H9 (cell line): ENCODE measurements at regions not wholly inside any gene's neighbourhood (a gene's known extent, or its start where the extent isn't known, plus 50 kb on each side); places are given as distances from the start of the nearest gene placed in this dataset.

Experiments
- DNase-seq: peaks from one replicate; pipeline ENCODE4 v3.0.0-alpha.2; 2017
- H2AFZ ChIP-seq: one replicate; pipeline ENCODE4 v1.6.1; 2013; ENCODE audit warnings: mild to moderate bottlenecking, low read length, control low read depth, moderate library complexity
- H2AK5ac ChIP-seq: 2 replicates; pipeline ENCODE4 v1.6.1; 2013; ENCODE audit warnings: low read length, control low read depth, mixed read lengths; ENCODE audit not compliant: insufficient read length
- H2BK120ac ChIP-seq: one replicate; pipeline ENCODE4 v1.6.1; 2013; ENCODE audit warnings: low read depth, mild to moderate bottlenecking, low read length, control low read depth, inconsistent platforms; ENCODE audit not compliant: poor library complexity, severe bottlenecking
- H2BK12ac ChIP-seq: 2 replicates; pipeline ENCODE4 v1.6.1; 2013; ENCODE audit warnings: low read length, control low read depth, mixed read lengths, low read depth; ENCODE audit not compliant: insufficient read length
- H2BK15ac ChIP-seq: 2 replicates; pipeline ENCODE4 v1.6.1; 2013; ENCODE audit warnings: low read depth, low read length, control low read depth
- H2BK20ac ChIP-seq: one replicate; pipeline ENCODE4 v1.6.1; 2013; ENCODE audit warnings: low read depth, mild to moderate bottlenecking, low read length, control low read depth, inconsistent platforms; ENCODE audit not compliant: poor library complexity, severe bottlenecking
- H2BK5ac ChIP-seq: 2 replicates; pipeline ENCODE4 v1.6.1; 2013; ENCODE audit warnings: low read length, control low read depth, mixed read lengths; ENCODE audit not compliant: insufficient read length
- H3K14ac ChIP-seq: 2 replicates; pipeline ENCODE4 v1.6.1; 2013; ENCODE audit warnings: low read length, control low read depth; ENCODE audit not compliant: insufficient read depth
- H3K18ac ChIP-seq: 2 replicates; pipeline ENCODE4 v1.6.1; 2013; ENCODE audit warnings: low read depth, mild to moderate bottlenecking, mixed read lengths, low read length, control low read depth; ENCODE audit not compliant: insufficient read length
- H3K23ac ChIP-seq: 2 replicates; pipeline ENCODE4 v1.6.1; 2013; ENCODE audit warnings: low read length, control low read depth, mixed read lengths, low read depth; ENCODE audit not compliant: insufficient read length
- H3K23me2 ChIP-seq: 2 replicates; pipeline ENCODE4 v1.6.1; 2013; ENCODE audit warnings: low read depth, mild to moderate bottlenecking, mixed read lengths, low read length, control low read depth; ENCODE audit not compliant: insufficient read length, poor library complexity, severe bottlenecking
- H3K27ac ChIP-seq: 2 replicates; pipeline ENCODE4 v1.5.1; 2013; ENCODE audit warnings: low read length, control low read depth, mixed read lengths, low read depth; ENCODE audit not compliant: insufficient read length
- H3K27me3 ChIP-seq: 2 replicates; pipeline ENCODE4 v1.6.1; 2013; ENCODE audit warnings: low read length, control low read depth, inconsistent platforms; ENCODE audit not compliant: insufficient read depth
- H3K4ac ChIP-seq: 2 replicates; pipeline ENCODE4 v1.6.1; 2013; ENCODE audit warnings: low read depth, mild to moderate bottlenecking, control low read depth, inconsistent platforms, low read length, moderate library complexity
- H3K4me1 ChIP-seq: 2 replicates; pipeline ENCODE4 v1.6.1; 2013; ENCODE audit warnings: low read length, control low read depth, inconsistent platforms; ENCODE audit not compliant: insufficient read depth
- H3K4me2 ChIP-seq: 2 replicates; pipeline ENCODE4 v1.6.1; 2013; ENCODE audit warnings: low read length, control low read depth, mixed read lengths; ENCODE audit not compliant: insufficient read length, insufficient read depth
- H3K56ac ChIP-seq: 2 replicates; pipeline ENCODE4 v1.6.1; 2013; ENCODE audit warnings: low read depth, mild to moderate bottlenecking, mixed read lengths, low read length, control low read depth; ENCODE audit not compliant: insufficient read length
- H3K79me1 ChIP-seq: 2 replicates; pipeline ENCODE4 v1.6.1; 2013; ENCODE audit warnings: low read depth, mild to moderate bottlenecking, moderate library complexity, low read length, control low read depth, inconsistent platforms; ENCODE audit not compliant: insufficient read depth, poor library complexity, severe bottlenecking
- H3K79me2 ChIP-seq: 2 replicates; pipeline ENCODE4 v1.6.1; 2013; ENCODE audit warnings: low read length, control low read depth, inconsistent platforms; ENCODE audit not compliant: insufficient read depth
- H3K9ac ChIP-seq: 2 replicates; pipeline ENCODE4 v1.6.1; 2013; ENCODE audit warnings: low read length, control low read depth, mixed read lengths; ENCODE audit not compliant: insufficient read length; ENCODE audit errors: extremely low read depth
- H3K9me3 ChIP-seq: one replicate; pipeline ENCODE4 v1.6.1; 2013; ENCODE audit warnings: low read depth, low read length, inconsistent platforms; ENCODE audit not compliant: control insufficient read depth
- H3T11ph ChIP-seq: one replicate; pipeline ENCODE4 v1.6.1; 2013; ENCODE audit warnings: mild to moderate bottlenecking, low read length, control low read depth, inconsistent platforms
- H4K20me1 ChIP-seq: one replicate; pipeline ENCODE4 v1.6.1; 2013; ENCODE audit not compliant: control insufficient read depth, insufficient read length, insufficient read depth
- H4K5ac ChIP-seq: 2 replicates; pipeline ENCODE4 v1.6.1; 2013; ENCODE audit warnings: low read depth, mild to moderate bottlenecking, mixed read lengths, low read length, control low read depth; ENCODE audit not compliant: insufficient read length
- H4K8ac ChIP-seq: replicated peaks from 2 replicates; pipeline ENCODE4 v1.6.1; 2013; ENCODE audit warnings: low read length, control low read depth, mixed read lengths, low read depth; ENCODE audit not compliant: insufficient read length
- H4K91ac ChIP-seq: 2 replicates; pipeline ENCODE4 v1.6.1; 2013; ENCODE audit warnings: low read depth, mild to moderate bottlenecking, moderate library complexity, mixed read lengths, low read length, control low read depth; ENCODE audit not compliant: insufficient read length
- H3K27ac Mint-ChIP-seq, 3 experiments: 2 replicates in 2 of 3; 3 replicates in 1 of 3; pipeline ENCODE4 v1.8.0; 2020 to 2021; ENCODE audit warnings: mixed read lengths in 3 of 3, mild to moderate bottlenecking in 1 of 3, moderate library complexity in 1 of 3
- H3K27me3 Mint-ChIP-seq: 2 replicates; pipeline ENCODE4 v1.8.0; 2021; ENCODE audit warnings: low read depth, mild to moderate bottlenecking, moderate library complexity, mixed read lengths
- H3K36me3 Mint-ChIP-seq, 3 experiments: 2 replicates in 2 of 3; 3 replicates in 1 of 3; pipeline ENCODE4 v1.8.0; 2020 to 2021; ENCODE audit warnings: low read depth in 3 of 3, mixed read lengths in 3 of 3; ENCODE audit not compliant: insufficient read depth in 1 of 3
- H3K4me1 Mint-ChIP-seq, 2 experiments: 2 replicates each; pipeline ENCODE4 v1.8.0; 2020; ENCODE audit warnings: mixed read lengths in 2 of 2
- H3K4me3 Mint-ChIP-seq, 2 experiments: 2 replicates in 1 of 2; 3 replicates in 1 of 2; pipeline ENCODE4 v1.8.0; 2020 to 2021; ENCODE audit warnings: mild to moderate bottlenecking in 2 of 2, mixed read lengths in 2 of 2, moderate library complexity in 1 of 2
- H3K9me3 Mint-ChIP-seq, 2 experiments: 2 replicates in 1 of 2; 3 replicates in 1 of 2; pipeline ENCODE4 v1.8.0; 2020; ENCODE audit warnings: mild to moderate bottlenecking in 2 of 2, mixed read lengths in 2 of 2, moderate library complexity in 1 of 2
- WGBS: extraction: QIAGEN DNeasy Blood & Tissue Kit; methylation state at CpG from one replicate; pipeline ENCODE4 v1.1.7; 2013; ENCODE audit warnings: missing lambda C conversion rate, low lambda C conversion rate, mixed read lengths; ENCODE audit not compliant: insufficient read length; ENCODE audit errors: extremely low coverage; 5-methylcytosine and 5-hydroxymethylcytosine counted together
- TF ChIP-seq, protein P1 (sequence below): fragments of 200-600 bp; sonication (generic); conservative IDR thresholded peaks from 3 replicates; pipeline ENCODE4 v1.8.0; 2021; ENCODE audit warnings: antibody characterized with exemption, mild to moderate bottlenecking

DNA sequence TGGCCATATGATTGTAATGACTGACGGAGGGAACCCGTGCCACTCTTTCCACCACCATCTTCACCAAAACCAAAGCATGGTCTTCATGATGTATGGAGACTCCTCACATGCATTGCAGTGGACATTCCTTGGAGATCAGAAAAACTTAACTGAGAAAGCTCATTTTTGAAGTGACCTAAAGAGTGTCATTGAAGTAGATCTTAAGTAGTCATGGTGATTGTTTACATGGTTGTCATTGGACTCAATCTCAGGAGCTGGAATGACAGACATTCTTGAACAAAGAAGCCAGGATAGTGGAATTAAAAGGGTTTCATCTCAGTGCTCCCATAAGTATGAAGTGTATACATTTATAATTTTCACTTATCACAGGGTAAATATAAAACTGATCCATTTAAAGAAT, 236.7 kb upstream of the IPO5 start:
- no peak overlapping the region for H3K27ac Mint-ChIP-seq
- WGBS: no CpG with 5 or more reads among the region's 2 CpGs

More for the DNA sequence above, 236.7 kb upstream of the IPO5 start:
- no peak overlapping the region for H4K5ac ChIP-seq
- H2BK15ac ChIP-seq: no peak overlapping the region
- Mint-ChIP-seq H3K9me3 (peaks cover 0 to 3% of the 10 kb centered on the region in 2 experiments; a peak in 2 of 5 replicates), H3K27me3 (no peaks in the 10 kb centered on the region), H3K4me1 (no peaks in the 10 kb centered on the region), H3K36me3 (no peaks in the 10 kb centered on the region), H3K4me3 (no peak overlapping the region)
- H3K56ac ChIP-seq: no peak overlapping the region
- TF ChIP-seq, protein P1, sequence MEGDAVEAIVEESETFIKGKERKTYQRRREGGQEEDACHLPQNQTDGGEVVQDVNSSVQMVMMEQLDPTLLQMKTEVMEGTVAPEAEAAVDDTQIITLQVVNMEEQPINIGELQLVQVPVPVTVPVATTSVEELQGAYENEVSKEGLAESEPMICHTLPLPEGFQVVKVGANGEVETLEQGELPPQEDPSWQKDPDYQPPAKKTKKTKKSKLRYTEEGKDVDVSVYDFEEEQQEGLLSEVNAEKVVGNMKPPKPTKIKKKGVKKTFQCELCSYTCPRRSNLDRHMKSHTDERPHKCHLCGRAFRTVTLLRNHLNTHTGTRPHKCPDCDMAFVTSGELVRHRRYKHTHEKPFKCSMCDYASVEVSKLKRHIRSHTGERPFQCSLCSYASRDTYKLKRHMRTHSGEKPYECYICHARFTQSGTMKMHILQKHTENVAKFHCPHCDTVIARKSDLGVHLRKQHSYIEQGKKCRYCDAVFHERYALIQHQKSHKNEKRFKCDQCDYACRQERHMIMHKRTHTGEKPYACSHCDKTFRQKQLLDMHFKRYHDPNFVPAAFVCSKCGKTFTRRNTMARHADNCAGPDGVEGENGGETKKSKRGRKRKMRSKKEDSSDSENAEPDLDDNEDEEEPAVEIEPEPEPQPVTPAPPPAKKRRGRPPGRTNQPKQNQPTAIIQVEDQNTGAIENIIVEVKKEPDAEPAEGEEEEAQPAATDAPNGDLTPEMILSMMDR: no peak
- no peak overlapping the region for H4K8ac ChIP-seq
- H3K23ac ChIP-seq: no peak overlapping the region
- H3K79me1 ChIP-seq: no peaks in the 10 kb centered on the region
- no peak for DNase-seq
- no peaks in the 10 kb centered on the region for H3K9me3 ChIP-seq
- H2AFZ ChIP-seq: no peak overlapping the region
- no peak overlapping the region for H2BK20ac ChIP-seq
- no peak overlapping the region for H3K27ac ChIP-seq
- no peak overlapping the region for H2BK12ac ChIP-seq
- no peak overlapping the region for H2AK5ac ChIP-seq
- no peak overlapping the region for H3T11ph ChIP-seq
- H3K4ac ChIP-seq: no peak overlapping the region
- no peak overlapping the region for H2BK120ac ChIP-seq
- no peaks in the 10 kb centered on the region for H3K23me2 ChIP-seq
- no peaks in the 10 kb centered on the region for H3K4me1 ChIP-seq
- H3K9ac ChIP-seq: no peak overlapping the region
- H4K91ac ChIP-seq: no peak overlapping the region
- no peak overlapping the region for H3K4me2 ChIP-seq
- H2BK5ac ChIP-seq: no peak overlapping the region
- no peaks in the 10 kb centered on the region for H3K79me2 ChIP-seq
- H4K20me1 ChIP-seq: no peaks in the 10 kb centered on the region
- H3K18ac ChIP-seq: no peak overlapping the region
- H3K27me3 ChIP-seq: no peaks in the 10 kb centered on the region
- no peak overlapping the region for H3K14ac ChIP-seq
